NT2/D1 (cell line): ENCODE measurements at regions not wholly inside any gene's neighbourhood (a gene's known extent, or its start where the extent isn't known, plus 50 kb on each side); places are given as distances from the start of the nearest gene placed in this dataset.

ENCODE experiments used
- DNase-seq: peaks from one replicate; pipeline ENCODE4 v3.0.0-alpha.2; 2011; ENCODE audit warnings: low read depth, low spot score
- H3K27me3 ChIP-seq: 2 replicates; pipeline ENCODE4 v1.6.0; 2011; ENCODE audit warnings: mild to moderate bottlenecking; ENCODE audit not compliant: insufficient read length, insufficient read depth
- H3K36me3 ChIP-seq: 2 replicates; pipeline ENCODE4 v1.6.1; 2011; ENCODE audit warnings: mild to moderate bottlenecking, low read length, mixed read lengths; ENCODE audit not compliant: insufficient read depth, insufficient read length
- H3K4me1 ChIP-seq: 2 replicates; pipeline ENCODE4 v1.5.1; 2011; ENCODE audit not compliant: insufficient read depth, insufficient read length
- H3K4me3 ChIP-seq: 2 replicates; pipeline ENCODE4 v1.5.1; 2011; ENCODE audit warnings: low read depth; ENCODE audit not compliant: insufficient read length
- H3K9ac ChIP-seq: 2 replicates; pipeline ENCODE4 v1.6.0; 2011; ENCODE audit warnings: low read depth; ENCODE audit not compliant: insufficient read length
- H3K9me3 ChIP-seq: 2 replicates; pipeline ENCODE4 v1.5.1; 2011; ENCODE audit warnings: mild to moderate bottlenecking, low read length; ENCODE audit not compliant: insufficient read depth
- SUZ12 ChIP-seq: IDR thresholded peaks from 2 replicates; pipeline ENCODE4 v1.6.1; 2011; ENCODE audit not compliant: insufficient read length, insufficient read depth; ENCODE audit errors: extremely low read depth
- YY1 ChIP-seq: IDR thresholded peaks from 2 replicates; pipeline ENCODE4 v1.6.1; 2011; ENCODE audit not compliant: insufficient read length, insufficient read depth
- ZNF274 ChIP-seq: IDR thresholded peaks from 2 replicates; pipeline ENCODE4 v1.6.1; 2011; ENCODE audit warnings: mild to moderate bottlenecking, low read depth, low read length

DNA sequence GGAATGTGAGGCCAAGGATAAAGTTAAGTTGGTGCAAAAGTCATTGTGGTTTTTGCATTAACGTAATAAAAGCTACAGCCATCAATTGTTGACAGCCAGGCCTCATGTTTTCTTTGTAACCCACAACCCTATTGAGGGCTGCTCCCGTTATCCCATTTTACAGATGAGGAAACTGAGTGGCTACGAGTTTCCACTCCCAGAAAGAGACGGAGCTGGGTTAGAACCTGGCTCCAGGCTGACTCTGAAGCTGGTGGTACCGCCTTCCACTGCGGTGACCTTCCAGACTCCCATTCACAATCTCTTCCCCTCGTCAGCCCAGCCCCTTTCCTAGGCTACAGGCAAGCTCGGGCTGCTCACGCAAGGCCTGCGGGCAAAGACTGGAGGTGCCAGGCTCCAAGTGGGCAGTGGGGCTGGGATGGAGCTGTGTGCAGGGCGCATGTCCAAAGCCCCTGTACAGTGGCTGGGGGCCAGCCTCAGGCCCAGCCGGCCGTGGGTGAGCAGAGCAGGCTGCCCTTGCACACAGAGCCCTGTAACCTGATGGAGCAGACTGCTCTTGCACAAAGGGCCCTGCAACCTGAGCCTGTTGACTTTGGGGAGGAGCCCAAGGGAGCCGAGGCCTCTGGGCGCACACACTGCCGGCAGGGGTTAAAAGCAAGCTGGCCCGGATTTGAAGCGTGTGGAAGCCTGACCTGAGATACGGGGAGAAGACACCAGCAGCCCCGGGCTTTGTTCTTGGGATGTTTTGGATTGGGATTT lies 97.4 kb upstream of the TMPRSS2 start:
- TF ChIP-seq SUZ12 (no peak), ZNF274 (no peak), YY1 (no peak)
- Histone ChIP-seq H3K27me3 (no peaks in the 10 kb centered on the region), H3K9ac (peak overlapping the region; percentile 9), H3K4me3 (no peak overlapping the region), H3K36me3 (no peaks in the 10 kb centered on the region), H3K9me3 (no peaks in the 10 kb centered on the region; the same call in 1 of the 2 replicates), H3K4me1 (peaks cover 17% of the 10 kb centered on the region)
- DNase-seq: no peak

DNA sequence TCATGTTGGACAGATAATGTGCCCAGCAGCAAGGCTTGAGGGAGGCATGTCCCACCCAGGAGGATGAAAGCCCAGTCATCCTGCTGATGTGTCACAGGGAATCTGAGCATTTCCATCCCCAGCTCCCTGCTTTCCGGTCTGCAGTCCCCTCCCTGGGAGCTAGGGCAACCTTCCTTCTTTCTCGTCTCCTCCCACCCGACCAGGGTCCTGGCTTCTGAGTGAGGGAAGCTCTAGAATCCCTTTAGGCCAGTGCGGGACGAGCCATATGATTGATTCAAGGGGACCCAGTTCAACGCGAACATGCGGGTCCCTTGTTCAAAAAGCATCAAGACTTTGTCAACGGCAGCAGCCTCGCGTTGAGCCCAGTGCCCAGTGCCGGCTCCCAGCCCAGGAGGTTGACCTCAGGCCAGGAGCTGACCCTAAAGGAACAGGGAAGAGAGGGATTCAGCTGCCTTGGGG lies 96.7 kb upstream of the TMPRSS2 start:
- TF ChIP-seq ZNF274 (no peak), YY1 (no peak), SUZ12 (no peak)
- no peak overlapping the region for H3K4me3 ChIP-seq
- DNase-seq: no peak
- no peaks in the 10 kb centered on the region for H3K36me3 ChIP-seq
- H3K9me3 ChIP-seq: no peaks in the 10 kb centered on the region; the same call in 1 of the 2 replicates
- H3K27me3 ChIP-seq: no peaks in the 10 kb centered on the region
- peaks cover 17% of the 10 kb centered on the region for H3K4me1 ChIP-seq
- H3K9ac ChIP-seq: no peak overlapping the region

DNA sequence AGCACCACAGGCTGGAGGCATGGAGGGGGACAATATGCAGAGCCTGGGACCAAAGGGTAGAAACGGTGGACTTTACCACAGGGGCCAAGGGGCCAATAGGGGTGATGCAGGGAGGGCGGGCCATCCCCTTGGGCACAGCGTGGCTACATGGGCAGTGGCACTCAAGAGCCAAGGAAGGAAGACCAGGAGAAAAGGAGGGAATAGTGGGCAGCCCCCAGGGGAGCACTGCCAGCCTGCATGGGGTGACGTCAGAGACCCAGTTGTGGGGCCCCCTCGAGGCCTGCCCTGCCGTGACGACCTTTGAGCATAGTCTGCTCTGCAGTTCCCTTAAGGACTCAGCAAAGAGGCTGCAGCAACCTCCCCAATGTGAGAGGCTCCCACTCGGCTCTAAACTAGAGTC lies 95.5 kb upstream of the TMPRSS2 start:
- Histone ChIP-seq H3K4me3 (no peak overlapping the region), H3K9me3 (no peaks in the 10 kb centered on the region), H3K9ac (no peak overlapping the region), H3K27me3 (no peaks in the 10 kb centered on the region), H3K4me1 (peaks cover 17% of the 10 kb centered on the region), H3K36me3 (no peaks in the 10 kb centered on the region)
- no peak for DNase-seq
- TF ChIP-seq YY1: no peak
- no peak for TF ChIP-seq ZNF274
- no peak for TF ChIP-seq SUZ12

DNA sequence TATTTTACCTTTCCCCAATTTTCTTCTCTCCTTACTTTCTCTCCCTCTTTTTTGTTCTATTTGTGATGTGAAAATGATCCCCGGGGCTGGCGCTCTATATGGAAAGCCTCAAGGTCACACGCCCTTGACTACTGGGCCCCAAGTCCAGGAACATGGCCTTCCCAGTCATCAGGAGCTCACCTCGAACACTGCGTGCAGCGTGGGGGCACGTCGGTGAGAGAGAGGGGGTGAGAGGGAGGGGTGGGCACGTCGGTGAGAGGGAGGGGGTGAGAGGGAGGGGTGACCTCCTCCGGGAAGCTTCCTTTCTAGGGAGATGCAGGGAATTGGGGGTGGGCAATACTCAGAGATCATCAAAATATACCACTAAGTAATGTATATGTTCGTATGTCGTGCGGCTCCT lies 94.6 kb upstream of the TMPRSS2 start:
- Histone ChIP-seq H3K4me3 (no peak overlapping the region), H3K4me1 (peaks cover 17% of the 10 kb centered on the region), H3K27me3 (no peaks in the 10 kb centered on the region), H3K9me3 (no peaks in the 10 kb centered on the region), H3K36me3 (no peaks in the 10 kb centered on the region), H3K9ac (no peak overlapping the region)
- DNase-seq: no peak
- no peak for TF ChIP-seq YY1
- no peak for TF ChIP-seq ZNF274
- TF ChIP-seq SUZ12: no peak

DNA sequence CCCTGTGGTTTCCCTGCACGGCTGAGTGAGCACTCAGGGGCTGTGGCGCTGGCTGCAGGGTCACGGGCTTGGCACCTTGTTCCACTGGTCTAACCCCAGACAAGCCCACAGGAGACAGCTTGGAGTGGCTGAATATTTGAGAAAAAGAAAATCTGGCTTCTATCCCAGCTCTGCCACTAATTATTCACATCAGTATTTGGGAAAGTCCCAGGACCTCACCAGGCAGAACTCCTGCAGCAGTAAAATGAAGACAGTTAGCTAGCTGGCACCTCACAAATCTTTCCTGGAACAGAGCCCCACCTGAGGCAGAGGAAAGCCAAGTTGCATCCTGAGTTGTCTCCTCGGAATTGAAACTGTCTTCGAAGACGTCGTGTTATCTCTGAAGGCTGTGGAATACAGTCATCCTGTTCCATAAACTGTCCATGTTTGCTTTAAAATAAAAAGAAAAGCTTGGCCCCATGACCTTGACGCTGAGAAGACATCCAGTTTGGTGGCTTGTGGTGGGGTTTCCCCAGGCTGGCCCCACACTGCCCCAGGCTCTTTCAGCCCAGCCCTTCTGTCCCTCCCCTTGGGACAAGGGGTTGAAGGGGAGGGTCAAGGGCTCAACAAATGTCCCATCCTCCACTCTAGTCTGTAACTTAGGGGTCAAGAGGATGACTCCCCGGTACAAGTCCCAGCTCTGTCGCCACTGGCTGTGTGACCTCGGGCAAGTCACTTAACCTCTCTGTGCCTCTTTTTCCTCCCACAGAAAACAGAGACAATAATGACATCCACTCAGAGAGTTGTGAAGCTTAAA lies 93.8 kb upstream of the TMPRSS2 start:
- no peaks in the 10 kb centered on the region for H3K9me3 ChIP-seq
- H3K36me3 ChIP-seq: no peaks in the 10 kb centered on the region
- no peaks in the 10 kb centered on the region for H3K27me3 ChIP-seq
- no peak overlapping the region for H3K9ac ChIP-seq
- peaks cover 17% of the 10 kb centered on the region for H3K4me1 ChIP-seq
- no peak for DNase-seq
- no peak for TF ChIP-seq SUZ12
- no peak for TF ChIP-seq ZNF274
- TF ChIP-seq YY1: no peak
- H3K4me3 ChIP-seq: no peak overlapping the region

DNA sequence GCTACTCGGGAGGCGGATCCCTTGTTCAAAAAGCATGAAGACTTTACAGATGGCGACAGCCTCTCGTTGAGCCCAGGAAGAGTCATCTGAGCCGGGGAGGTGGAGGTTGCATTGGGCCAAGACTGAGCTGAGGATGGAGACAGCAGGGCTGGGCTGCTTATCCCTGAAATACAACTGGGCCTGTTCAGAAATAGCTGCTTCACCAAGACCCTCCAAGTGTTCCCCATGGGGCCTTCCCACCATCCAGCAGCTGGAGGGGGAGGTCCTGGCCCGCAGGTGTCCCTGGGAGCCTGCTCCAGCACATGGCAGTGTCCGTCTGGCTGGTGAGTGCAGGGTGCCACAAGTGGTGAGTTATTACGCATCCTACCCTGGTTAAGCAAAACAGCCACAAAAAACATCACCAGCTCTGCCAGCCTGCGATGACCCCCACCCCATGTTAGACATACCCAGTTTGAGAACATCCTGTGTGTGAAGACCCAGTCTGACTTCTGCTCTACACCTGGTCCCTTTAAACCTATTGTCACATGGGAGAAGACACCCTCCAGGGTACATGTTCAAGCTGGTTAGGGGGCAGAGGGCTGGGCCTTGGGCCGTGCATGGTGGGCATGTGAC lies 93.1 kb upstream of the TMPRSS2 start:
- peaks cover 16% of the 10 kb centered on the region for H3K4me1 ChIP-seq
- no peaks in the 10 kb centered on the region for H3K27me3 ChIP-seq
- no peak for DNase-seq
- no peak overlapping the region for H3K9ac ChIP-seq
- H3K9me3 ChIP-seq: no peaks in the 10 kb centered on the region
- no peak for TF ChIP-seq YY1
- no peak for TF ChIP-seq ZNF274
- no peak for TF ChIP-seq SUZ12
- H3K4me3 ChIP-seq: no peak overlapping the region
- H3K36me3 ChIP-seq: no peaks in the 10 kb centered on the region

DNA sequence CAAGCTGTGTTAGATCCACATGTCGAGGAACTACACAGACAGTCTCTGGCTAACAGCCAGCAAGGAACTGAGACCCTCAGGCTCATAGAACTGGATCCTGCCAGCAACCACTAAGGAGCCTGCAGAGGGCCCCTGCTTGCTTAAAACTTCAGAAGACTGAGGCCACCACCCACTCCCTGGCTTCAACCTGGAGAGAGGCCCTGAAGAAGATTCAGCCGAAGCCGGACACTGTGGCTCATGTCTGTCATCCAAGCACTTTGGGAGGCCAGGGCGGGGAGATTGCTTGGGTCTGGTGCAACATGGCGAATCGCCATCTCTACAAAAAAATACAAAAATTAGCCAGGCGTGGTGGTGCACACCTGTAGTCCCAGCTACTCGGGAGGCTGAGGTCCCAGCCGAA lies 92.6 kb upstream of the TMPRSS2 start:
- no peaks in the 10 kb centered on the region for H3K36me3 ChIP-seq
- TF ChIP-seq YY1 (no peak), SUZ12 (no peak), ZNF274 (no peak)
- no peaks in the 10 kb centered on the region for H3K9me3 ChIP-seq
- H3K27me3 ChIP-seq: no peaks in the 10 kb centered on the region
- no peak for DNase-seq
- H3K4me1 ChIP-seq: peaks cover 12% of the 10 kb centered on the region
- H3K9ac ChIP-seq: no peak overlapping the region
- no peak overlapping the region for H3K4me3 ChIP-seq
